ENCODE measurements at regions not wholly inside any gene's neighbourhood (a gene's known extent, or its start where the extent isn't known, plus 50 kb on each side); places are given as distances from the start of the nearest gene placed in this dataset.

DNA sequence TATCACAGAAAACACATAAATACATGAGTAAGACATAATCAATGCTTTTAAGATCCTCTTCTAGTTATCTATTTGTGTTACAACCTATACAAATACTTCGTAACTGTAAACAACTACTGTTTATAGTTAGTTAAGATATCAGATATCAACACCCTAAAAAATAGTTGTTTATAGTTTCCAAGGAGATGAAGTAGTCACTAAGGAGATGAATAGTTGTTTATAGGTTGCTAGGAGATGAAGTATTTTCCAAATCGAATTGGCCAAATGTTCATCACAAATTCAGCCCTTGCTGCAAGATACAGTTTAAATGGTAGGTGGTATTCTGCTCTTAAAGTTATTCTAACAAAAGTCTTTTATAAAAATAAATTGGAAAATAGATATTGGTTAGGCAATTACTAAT lies 618.2 kb upstream of the PCDH10 start:
- H3K4me1 Mint-ChIP-seq: no peaks in the 10 kb centered on the region
- H3K27me3 Mint-ChIP-seq: no peaks in the 10 kb centered on the region
- H3K9me3 Mint-ChIP-seq: no peaks in the 10 kb centered on the region
- H3K36me3 Mint-ChIP-seq: no peaks in the 10 kb centered on the region
- H3K4me3 Mint-ChIP-seq: no peak overlapping the region
- DNase-seq: no peak
- H3K27ac Mint-ChIP-seq: no peak overlapping the region
- no peak for ATAC-seq (replicated peaks)

DNA sequence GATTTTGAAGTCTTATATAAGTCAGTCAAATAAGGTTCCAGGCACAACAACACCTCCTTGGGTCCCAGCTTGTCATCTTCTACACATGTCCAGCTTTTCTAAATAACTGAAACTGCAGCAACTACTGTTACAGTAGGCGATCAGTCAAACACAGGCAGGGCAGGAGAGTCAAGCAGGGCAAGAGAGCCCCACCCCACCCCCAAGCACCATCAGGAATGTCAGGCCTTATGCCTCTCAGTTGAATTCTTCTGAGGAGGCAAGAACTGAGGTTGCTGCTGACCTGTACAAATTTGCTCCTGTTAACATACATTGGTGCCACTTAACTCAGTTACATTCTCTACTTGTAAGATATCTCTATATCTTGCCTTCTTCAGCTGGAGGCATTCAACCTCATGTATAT lies 608.8 kb upstream of the PCDH10 start:
- no peaks in the 10 kb centered on the region for H3K27me3 Mint-ChIP-seq
- no peak for DNase-seq
- no peak for ATAC-seq (replicated peaks)
- no peak overlapping the region for H3K27ac Mint-ChIP-seq
- no peaks in the 10 kb centered on the region for H3K4me1 Mint-ChIP-seq
- H3K9me3 Mint-ChIP-seq: peaks cover 7 to 8% of the 10 kb centered on the region in 2 donors
- no peaks in the 10 kb centered on the region for H3K36me3 Mint-ChIP-seq
- H3K4me3 Mint-ChIP-seq: no peak overlapping the region

DNA sequence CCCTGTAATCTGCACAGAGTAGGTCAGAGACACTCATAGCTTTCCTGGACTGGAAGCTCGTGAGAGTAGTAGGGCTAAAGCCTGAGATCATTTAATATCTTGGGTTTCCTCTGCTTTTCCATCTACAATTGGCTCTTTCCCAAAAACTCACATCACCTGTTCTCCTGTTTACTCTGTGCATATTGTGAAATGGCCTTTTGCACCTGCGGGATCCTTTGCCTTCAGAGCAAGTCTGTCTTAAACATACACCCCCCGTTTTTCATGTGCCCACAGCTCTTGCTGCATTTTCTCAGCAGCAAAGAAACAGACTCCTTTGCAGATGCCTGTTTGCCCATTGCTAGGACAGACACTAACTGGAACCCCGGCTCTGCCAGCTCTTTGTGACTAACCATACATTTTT lies 608.3 kb upstream of the PCDH10 start:
- Mint-ChIP-seq H3K4me1 (no peaks in the 10 kb centered on the region), H3K27me3 (no peaks in the 10 kb centered on the region), H3K9me3 (peaks cover 7 to 8% of the 10 kb centered on the region in 2 donors), H3K4me3 (no peak overlapping the region), H3K27ac (no peak overlapping the region), H3K36me3 (no peaks in the 10 kb centered on the region)
- ATAC-seq (replicated peaks): no peak
- DNase-seq: no peak

DNA sequence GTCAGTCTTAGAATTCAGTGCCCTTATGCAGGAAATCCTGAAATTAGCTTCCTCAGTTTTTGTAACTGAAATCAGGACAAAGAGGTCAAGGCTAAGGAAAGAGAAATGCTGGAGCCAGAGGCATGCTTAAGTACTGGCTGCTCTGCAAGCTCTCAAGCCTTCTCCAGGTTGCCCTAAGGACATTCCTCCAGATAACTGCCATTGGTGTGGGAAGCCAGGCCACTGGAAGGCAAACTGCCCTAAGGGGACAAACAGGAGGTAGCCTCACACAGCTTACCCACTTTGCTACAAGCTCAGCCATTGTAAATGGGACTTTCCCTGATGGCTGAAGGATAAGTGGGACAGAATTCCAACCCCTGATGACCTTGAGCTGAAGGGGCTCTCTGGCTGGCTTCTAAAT lies 606.9 kb upstream of the PCDH10 start:
- no peak for ATAC-seq (replicated peaks)
- no peaks in the 10 kb centered on the region for H3K36me3 Mint-ChIP-seq

DNA sequence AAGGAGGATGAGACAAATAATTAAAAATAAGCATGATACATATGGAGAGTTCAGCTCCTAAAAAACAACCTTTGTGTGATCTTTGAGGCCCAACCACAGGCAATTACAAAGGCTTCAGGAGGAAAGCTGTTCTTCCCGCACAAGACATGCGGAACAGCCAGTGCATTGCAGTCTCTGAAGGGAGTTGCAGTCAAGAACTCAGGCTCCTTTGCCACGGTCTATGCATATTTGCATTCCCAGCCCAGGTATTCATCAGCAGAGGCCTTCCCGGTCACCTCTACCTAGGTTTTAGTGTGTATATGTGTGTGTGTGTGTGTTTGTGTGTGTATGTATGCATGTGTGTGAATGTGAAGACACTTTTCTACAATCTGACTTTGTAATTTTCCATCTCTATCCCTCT lies 600.6 kb upstream of the PCDH10 start:
- Mint-ChIP-seq H3K4me1 (no peaks in the 10 kb centered on the region), H3K27ac (no peak overlapping the region)

More for the DNA sequence above, 606.9 kb upstream of the PCDH10 start:
- H3K27ac Mint-ChIP-seq: no peak overlapping the region
- no peak for DNase-seq
- H3K27me3 Mint-ChIP-seq: no peaks in the 10 kb centered on the region
- peaks cover 7 to 8% of the 10 kb centered on the region in 2 donors for H3K9me3 Mint-ChIP-seq
- no peaks in the 10 kb centered on the region for H3K4me1 Mint-ChIP-seq
- no peak overlapping the region for H3K4me3 Mint-ChIP-seq

GRCh38 chr4:132556316-132556715 lies 592.8 kb upstream of the PCDH10 start:
- ATAC-seq (replicated peaks): no peak
- DNase-seq: no peak
- H3K27ac Mint-ChIP-seq: no peak overlapping the region
- H3K9me3 Mint-ChIP-seq: peaks cover 0 to 3% of the 10 kb centered on the region in 2 donors
- no peak overlapping the region for H3K4me3 Mint-ChIP-seq
- no peaks in the 10 kb centered on the region for H3K36me3 Mint-ChIP-seq
- no peaks in the 10 kb centered on the region for H3K27me3 Mint-ChIP-seq
- no peaks in the 10 kb centered on the region for H3K4me1 Mint-ChIP-seq

More for the DNA sequence above, 600.6 kb upstream of the PCDH10 start:
- H3K4me3 Mint-ChIP-seq: no peak overlapping the region
- DNase-seq (no peak), ATAC-seq (replicated peaks) (no peak)
- no peaks in the 10 kb centered on the region for H3K36me3 Mint-ChIP-seq
- H3K27me3 Mint-ChIP-seq: no peaks in the 10 kb centered on the region
- peaks cover 2 to 3% of the 10 kb centered on the region in 2 donors for H3K9me3 Mint-ChIP-seq

- peaks cover 0 to 1% of the 10 kb centered on the region in 2 donors for H3K9me3 Mint-ChIP-seq
- no peak for ATAC-seq (replicated peaks)
- H3K4me1 Mint-ChIP-seq: no peaks in the 10 kb centered on the region
- H3K27ac Mint-ChIP-seq: no peak overlapping the region
- H3K4me3 Mint-ChIP-seq: no peak overlapping the region
- DNase-seq: no peak
- H3K27me3 Mint-ChIP-seq: no peaks in the 10 kb centered on the region
- no peaks in the 10 kb centered on the region for H3K36me3 Mint-ChIP-seq
Observed at GRCh38 chr4:132557660-132558059, 591.4 kb upstream of the PCDH10 start.

DNA sequence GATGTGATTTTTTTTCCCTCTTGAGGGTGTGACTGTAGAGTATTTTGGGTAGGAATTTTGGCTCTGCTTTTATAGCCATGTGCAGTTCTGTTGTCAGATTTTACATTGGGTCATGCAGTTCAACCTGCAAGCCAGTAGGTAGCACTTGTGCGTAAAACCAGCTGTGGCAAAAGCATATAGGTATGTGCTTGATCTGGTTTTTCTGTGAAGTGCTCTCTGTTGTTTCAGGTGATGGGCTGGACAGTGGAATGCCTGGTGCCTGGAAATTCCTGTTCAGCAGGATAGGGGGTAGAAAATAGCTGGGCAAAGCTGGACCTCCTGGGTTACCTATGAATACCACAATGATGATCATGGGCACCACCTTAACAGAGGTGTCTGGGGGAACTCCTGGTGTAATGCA lies 584.2 kb upstream of the PCDH10 start:
- no peak for DNase-seq
- Mint-ChIP-seq H3K4me1 (no peaks in the 10 kb centered on the region), H3K9me3 (peaks cover 0 to 4% of the 10 kb centered on the region in 2 donors), H3K27ac (no peak overlapping the region), H3K27me3 (no peaks in the 10 kb centered on the region), H3K4me3 (no peak overlapping the region), H3K36me3 (no peaks in the 10 kb centered on the region)
- ATAC-seq (replicated peaks): no peak

DNA sequence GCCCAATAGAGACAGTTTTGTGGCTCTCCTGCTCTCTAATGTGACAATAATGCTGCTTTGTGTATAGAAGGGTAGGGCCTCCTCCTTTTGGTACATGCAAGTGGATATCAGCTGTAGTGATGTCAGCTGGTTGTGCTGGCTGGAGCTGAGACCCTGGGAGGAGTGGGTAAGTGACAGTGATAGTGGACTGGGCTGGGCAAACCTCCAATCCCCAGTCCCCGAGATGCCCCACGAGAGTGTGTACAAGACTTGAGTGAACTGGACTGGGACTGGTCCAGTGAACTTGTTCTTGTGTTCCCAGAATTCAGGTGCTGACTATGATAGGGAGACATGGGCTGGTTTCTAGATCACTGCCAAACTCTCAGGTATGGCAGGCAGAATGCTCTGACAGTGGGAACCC lies 583.6 kb upstream of the PCDH10 start:
- Mint-ChIP-seq H3K27ac (no peak overlapping the region), H3K36me3 (no peaks in the 10 kb centered on the region), H3K9me3 (peaks cover 0 to 4% of the 10 kb centered on the region in 2 donors), H3K4me1 (no peaks in the 10 kb centered on the region), H3K27me3 (no peaks in the 10 kb centered on the region), H3K4me3 (no peak overlapping the region)
- ATAC-seq (replicated peaks) (no peak), DNase-seq (no peak)

DNA sequence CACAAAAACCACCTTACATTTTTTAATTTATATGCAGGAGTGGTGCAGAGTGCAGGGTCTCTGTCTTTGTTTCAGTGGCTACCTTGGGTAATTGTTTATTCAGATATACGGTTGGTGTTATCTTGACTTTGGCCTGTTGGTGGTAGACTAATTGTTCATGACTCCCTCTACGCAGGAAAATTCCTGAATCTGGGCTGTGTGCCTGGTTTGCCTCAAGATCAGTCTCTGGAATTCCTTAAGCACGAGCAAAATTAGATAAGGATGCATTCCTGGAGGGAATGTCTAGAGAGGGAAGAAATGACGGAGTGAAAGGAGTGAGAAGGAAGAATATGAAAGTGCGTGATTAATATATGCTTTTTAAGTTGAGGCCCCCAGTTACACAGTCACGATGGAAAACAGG lies 576.9 kb upstream of the PCDH10 start:
- Mint-ChIP-seq H3K27ac (no peak overlapping the region), H3K36me3 (no peaks in the 10 kb centered on the region), H3K27me3 (no peaks in the 10 kb centered on the region), H3K4me3 (no peak overlapping the region), H3K4me1 (no peaks in the 10 kb centered on the region), H3K9me3 (peaks cover 0 to 3% of the 10 kb centered on the region in 2 donors)
- no peak for DNase-seq
- no peak for ATAC-seq (replicated peaks)

- ATAC-seq (replicated peaks): no peak
- Mint-ChIP-seq H3K9me3 (peaks cover 0 to 3% of the 10 kb centered on the region in 2 donors), H3K27ac (no peak overlapping the region), H3K4me3 (no peak overlapping the region), H3K36me3 (no peaks in the 10 kb centered on the region), H3K4me1 (no peaks in the 10 kb centered on the region), H3K27me3 (no peaks in the 10 kb centered on the region)
- no peak for DNase-seq
Observed at GRCh38 chr4:132587626-132588025, 561.5 kb upstream of the PCDH10 start.

DNA sequence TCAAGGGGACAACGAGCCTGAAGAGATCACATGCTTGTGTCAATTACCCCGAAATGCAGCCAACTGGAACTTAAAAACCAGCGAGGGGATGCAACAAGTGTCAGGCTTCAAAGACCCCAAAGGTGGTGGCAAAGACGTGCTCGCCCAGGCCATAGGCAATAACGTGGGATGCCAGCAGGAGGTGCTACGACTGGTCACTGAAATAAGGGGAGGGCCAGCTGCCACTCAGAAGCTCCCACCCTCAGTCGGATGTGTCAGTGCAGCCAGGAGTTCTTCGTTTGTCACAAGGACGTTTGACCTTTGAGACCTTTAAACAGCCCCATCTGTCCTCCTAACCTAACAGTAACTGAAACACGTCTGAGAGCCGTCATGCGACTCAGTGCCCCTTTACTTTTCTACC lies 556.8 kb upstream of the PCDH10 start:
- no peaks in the 10 kb centered on the region for H3K27me3 Mint-ChIP-seq
- H3K4me3 Mint-ChIP-seq: no peak overlapping the region
- no peak overlapping the region for H3K27ac Mint-ChIP-seq
- no peaks in the 10 kb centered on the region for H3K36me3 Mint-ChIP-seq
- peaks cover 0 to 3% of the 10 kb centered on the region in 2 donors for H3K9me3 Mint-ChIP-seq
- DNase-seq (no peak), ATAC-seq (replicated peaks) (no peak)
- H3K4me1 Mint-ChIP-seq: no peaks in the 10 kb centered on the region

- no peaks in the 10 kb centered on the region for H3K4me1 Mint-ChIP-seq
- DNase-seq (no peak), ATAC-seq (replicated peaks) (no peak)
- no peak overlapping the region for H3K27ac Mint-ChIP-seq
- no peaks in the 10 kb centered on the region for H3K36me3 Mint-ChIP-seq
- H3K9me3 Mint-ChIP-seq: peaks cover 0 to 3% of the 10 kb centered on the region in 2 donors
- no peak overlapping the region for H3K4me3 Mint-ChIP-seq
- no peaks in the 10 kb centered on the region for H3K27me3 Mint-ChIP-seq
Observed at GRCh38 chr4:132592850-132593249, 556.2 kb upstream of the PCDH10 start.

- no peak overlapping the region for H3K4me3 Mint-ChIP-seq
- ATAC-seq (replicated peaks): no peak
- H3K27ac Mint-ChIP-seq: no peak overlapping the region
- no peaks in the 10 kb centered on the region for H3K27me3 Mint-ChIP-seq
- no peaks in the 10 kb centered on the region for H3K36me3 Mint-ChIP-seq
- H3K4me1 Mint-ChIP-seq: no peaks in the 10 kb centered on the region
- DNase-seq: no peak
- H3K9me3 Mint-ChIP-seq: peaks cover 0 to 3% of the 10 kb centered on the region in 2 donors
Observed at GRCh38 chr4:132593717-132594400, 555.2 kb upstream of the PCDH10 start.

DNA sequence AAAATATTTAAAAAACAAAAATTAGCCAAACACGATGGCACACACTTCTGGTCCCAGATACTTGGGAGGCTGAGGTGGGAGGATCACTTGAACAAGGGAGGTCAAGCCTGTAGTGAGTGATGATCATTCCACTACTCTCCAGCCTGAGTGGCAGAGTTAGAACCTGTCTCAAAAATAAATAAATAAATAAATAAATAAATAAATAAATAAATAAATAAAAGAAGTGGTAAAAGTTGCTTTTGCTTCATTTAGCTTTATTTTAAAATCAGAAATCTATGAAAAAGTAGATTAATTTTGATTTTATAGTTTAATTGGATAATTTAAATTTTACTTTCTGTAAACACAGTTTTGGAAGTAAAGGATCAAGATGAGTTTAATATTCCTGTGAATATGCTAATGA lies 552.9 kb upstream of the PCDH10 start:
- H3K4me3 Mint-ChIP-seq: no peak overlapping the region
- no peaks in the 10 kb centered on the region for H3K36me3 Mint-ChIP-seq
- H3K9me3 Mint-ChIP-seq: peaks cover 0 to 3% of the 10 kb centered on the region in 2 donors
- H3K27me3 Mint-ChIP-seq: no peaks in the 10 kb centered on the region
- ATAC-seq (replicated peaks) (no peak), DNase-seq (no peak)
- no peaks in the 10 kb centered on the region for H3K4me1 Mint-ChIP-seq
- H3K27ac Mint-ChIP-seq: no peak overlapping the region

DNA sequence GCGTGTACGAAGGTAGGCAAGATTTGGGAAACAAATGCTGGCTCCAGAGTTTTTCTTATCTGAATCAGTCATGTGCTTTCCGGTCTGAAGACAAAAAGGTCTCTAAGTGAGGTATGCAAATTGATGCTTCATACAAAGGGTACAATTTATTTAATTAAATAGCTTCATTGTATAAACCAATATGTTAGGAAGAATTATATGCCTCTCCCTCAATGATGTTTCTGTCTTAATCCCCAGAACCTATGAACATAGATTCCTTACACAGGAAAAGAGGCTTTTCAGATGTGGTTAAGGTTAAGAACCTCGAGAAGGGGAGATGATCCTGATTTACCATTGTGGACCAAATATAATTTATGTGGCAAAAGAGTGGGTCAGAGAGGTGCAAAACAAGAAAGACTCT lies 543.5 kb upstream of the PCDH10 start:
- DNase-seq (no peak), ATAC-seq (replicated peaks) (no peak)
- Mint-ChIP-seq H3K27me3 (no peaks in the 10 kb centered on the region), H3K36me3 (no peaks in the 10 kb centered on the region), H3K4me1 (no peaks in the 10 kb centered on the region), H3K27ac (no peak overlapping the region), H3K4me3 (no peak overlapping the region), H3K9me3 (peaks cover 0 to 3% of the 10 kb centered on the region in 2 donors)

Data from stimulated activated naive B cell treated with anti-CD40 and anti-IgM and Interleukin-4, amounts not matched to agents 10 μg/mL and 1 μg/mL and 100 μg/mL, for 72 hours (primary cell).